ENCODE measurements at regions not wholly inside any gene's neighbourhood (a gene's known extent, or its start where the extent isn't known, plus 50 kb on each side); places are given as distances from the start of the nearest gene placed in this dataset.

GRCh38 chr22:47782328-47783075 lies 1020.1 kb downstream of the TBC1D22A start:
- DNase-seq (ENCODE audit: low read depth), result no peak

- DNase-seq (ENCODE audit: low read depth), result no peak
Observed at GRCh38 chr22:47781427-47782111, 1019.1 kb downstream of the TBC1D22A start.

- DNase-seq (ENCODE audit: low read depth), result no peak
Observed at GRCh38 chr22:47781024-47781423, 1018.6 kb downstream of the TBC1D22A start.

GRCh38 chr22:47780281-47780875 lies 1017.9 kb downstream of the TBC1D22A start:
- DNase-seq (ENCODE audit: low read depth), result no peak

GRCh38 chr22:47779474-47779873 lies 1017.0 kb downstream of the TBC1D22A start:
- no peak for DNase-seq (ENCODE audit: low read depth)

GRCh38 chr22:47778160-47778658 lies 1015.8 kb downstream of the TBC1D22A start:
- no peak for DNase-seq (ENCODE audit: low read depth)

- no peak for DNase-seq (ENCODE audit: low read depth)
Observed at GRCh38 chr22:47777426-47777825, 1015.0 kb downstream of the TBC1D22A start.

- DNase-seq (ENCODE audit: low read depth), result no peak
Observed at GRCh38 chr22:47776329-47776728, 1013.9 kb downstream of the TBC1D22A start.

GRCh38 chr22:47775686-47776085 lies 1013.2 kb downstream of the TBC1D22A start:
- no peak for DNase-seq (ENCODE audit: low read depth)

- DNase-seq (ENCODE audit: low read depth), result no peak
Observed at GRCh38 chr22:47775191-47775590, 1012.7 kb downstream of the TBC1D22A start.

GRCh38 chr22:47773635-47774034 lies 1011.2 kb downstream of the TBC1D22A start:
- DNase-seq (ENCODE audit: low read depth), result no peak

GRCh38 chr22:47772864-47773263 lies 1010.4 kb downstream of the TBC1D22A start:
- no peak for DNase-seq (ENCODE audit: low read depth)

GRCh38 chr22:47769652-47770051 lies 1007.2 kb downstream of the TBC1D22A start:
- DNase-seq (ENCODE audit: low read depth), result no peak

- no peak for DNase-seq (ENCODE audit: low read depth)
Observed at GRCh38 chr22:47768027-47768426, 1005.6 kb downstream of the TBC1D22A start.

- DNase-seq (ENCODE audit: low read depth), result no peak
Observed at GRCh38 chr22:47767403-47767802, 1005.0 kb downstream of the TBC1D22A start.

GRCh38 chr22:47765757-47766156 lies 1003.3 kb downstream of the TBC1D22A start:
- no peak for DNase-seq (ENCODE audit: low read depth)

GRCh38 chr22:47762141-47762540 lies 999.7 kb downstream of the TBC1D22A start:
- no peak for DNase-seq (ENCODE audit: low read depth)

- DNase-seq (ENCODE audit: low read depth), result no peak
Observed at GRCh38 chr22:47759909-47760308, 997.5 kb downstream of the TBC1D22A start.

- no peak for DNase-seq (ENCODE audit: low read depth)
Observed at GRCh38 chr22:47757741-47758140, 995.3 kb downstream of the TBC1D22A start.

GRCh38 chr22:47750086-47750485 lies 987.6 kb downstream of the TBC1D22A start:
- no peak for DNase-seq (ENCODE audit: low read depth)

- DNase-seq (ENCODE audit: low read depth), result no peak
Observed at GRCh38 chr22:47748957-47749356, 986.5 kb downstream of the TBC1D22A start.

GRCh38 chr22:47748271-47748670 lies 985.8 kb downstream of the TBC1D22A start:
- DNase-seq (ENCODE audit: low read depth), result no peak

Data from stimulated activated CD8-positive, alpha-beta memory T cell treated with anti-CD3 and anti-CD28 coated beads, Interleukin-12 subunit alpha, Interleukin-12 subunit beta, amount 100 ng/mL, for 1 hour (primary cell).